ENCODE measurements at regions not wholly inside any gene's neighbourhood (a gene's known extent, or its start where the extent isn't known, plus 50 kb on each side); places are given as distances from the start of the nearest gene placed in this dataset.

GRCh38 chr1:31485166-31485565 is 72.2 kb downstream of the SERINC2 start:
- peaks cover 11% of the 10 kb centered on the region for H3F3A ChIP-seq (ENCODE audit: insufficient read depth, low read length)
- H3K4me2 ChIP-seq (ENCODE audit: low read depth, low read length) = no peak overlapping the region
- H2AFZ ChIP-seq (ENCODE audit: low read length) = no peak overlapping the region
- H3K79me2 ChIP-seq (ENCODE audit: low read length) = no peaks in the 10 kb centered on the region
- TF ChIP-seq EZH2 (optimal IDR thresholded peaks at IDR 0.05; ENCODE audit: low read depth, low read length) (no peak), EZH2phosphoT487 (IDR thresholded peaks at IDR 0.05; ENCODE audit: low read length) (no peak), CTCF (IDR thresholded peaks at IDR 0.05; ENCODE audit: low read length) (no peak)
- no peaks in the 10 kb centered on the region for H3K9me2 ChIP-seq (replicated peaks; ENCODE audit: insufficient read depth, low read length)
- no peak overlapping the region for H3K4me3 ChIP-seq (ENCODE audit: low read length)
- H3K36me3 ChIP-seq (replicated peaks; ENCODE audit: insufficient read depth, low read length) = no peaks in the 10 kb centered on the region
- no peak for DNase-seq
- H3K27ac ChIP-seq (ENCODE audit: low read length) = no peak overlapping the region
- no peaks in the 10 kb centered on the region for H4K20me1 ChIP-seq (ENCODE audit: insufficient read depth, low read length)
- no peak overlapping the region for H3K9ac ChIP-seq (ENCODE audit: low read length)
- no peaks in the 10 kb centered on the region for H3K27me3 ChIP-seq (replicated peaks; ENCODE audit: insufficient read depth, low read length)
- no peaks in the 10 kb centered on the region for H3K9me3 ChIP-seq (replicated peaks; ENCODE audit: insufficient read depth, low read length)
- peaks cover 10% of the 10 kb centered on the region for H3K4me1 ChIP-seq (ENCODE audit: low read length)

- H3K9ac ChIP-seq (ENCODE audit: low read length) = no peak overlapping the region
- H3F3A ChIP-seq (ENCODE audit: insufficient read depth, low read length) = peaks cover 11% of the 10 kb centered on the region
- no peaks in the 10 kb centered on the region for H3K9me2 ChIP-seq (replicated peaks; ENCODE audit: insufficient read depth, low read length)
- peaks cover 10% of the 10 kb centered on the region for H3K4me1 ChIP-seq (ENCODE audit: low read length)
- peak overlapping the region; percentile 38 for H3K4me2 ChIP-seq (ENCODE audit: low read depth, low read length)
- H2AFZ ChIP-seq (ENCODE audit: low read length) = no peak overlapping the region
- peak overlapping the region; percentile 46; the same call in 1 of the 2 replicates for H3K27ac ChIP-seq (ENCODE audit: low read length)
- no peaks in the 10 kb centered on the region for H3K27me3 ChIP-seq (replicated peaks; ENCODE audit: insufficient read depth, low read length)
- no peaks in the 10 kb centered on the region for H4K20me1 ChIP-seq (ENCODE audit: insufficient read depth, low read length)
- no peaks in the 10 kb centered on the region for H3K36me3 ChIP-seq (replicated peaks; ENCODE audit: insufficient read depth, low read length)
- peak; percentile 71 for DNase-seq
- H3K4me3 ChIP-seq (ENCODE audit: low read length) = no peak overlapping the region
- TF ChIP-seq CTCF (IDR thresholded peaks at IDR 0.05; ENCODE audit: low read length) = no peak
- no peak for TF ChIP-seq EZH2phosphoT487 (IDR thresholded peaks at IDR 0.05; ENCODE audit: low read length)
- no peak for TF ChIP-seq EZH2 (optimal IDR thresholded peaks at IDR 0.05; ENCODE audit: low read depth, low read length)
- no peaks in the 10 kb centered on the region for H3K9me3 ChIP-seq (replicated peaks; ENCODE audit: insufficient read depth, low read length)
- no peaks in the 10 kb centered on the region for H3K79me2 ChIP-seq (ENCODE audit: low read length)
Observed at GRCh38 chr1:31487143-31487542, 74.1 kb downstream of the SERINC2 start.

- no peaks in the 10 kb centered on the region for H3K79me2 ChIP-seq (ENCODE audit: low read length)
- H3K9me3 ChIP-seq (replicated peaks; ENCODE audit: insufficient read depth, low read length) = no peaks in the 10 kb centered on the region
- no peak for TF ChIP-seq CTCF (IDR thresholded peaks at IDR 0.05; ENCODE audit: low read length)
- TF ChIP-seq EZH2phosphoT487 (IDR thresholded peaks at IDR 0.05; ENCODE audit: low read length) = no peak
- no peak for TF ChIP-seq EZH2 (optimal IDR thresholded peaks at IDR 0.05; ENCODE audit: low read depth, low read length)
- DNase-seq = no peak
- H3K4me3 ChIP-seq (ENCODE audit: low read length) = no peak overlapping the region
- no peaks in the 10 kb centered on the region for H3K27me3 ChIP-seq (replicated peaks; ENCODE audit: insufficient read depth, low read length)
- H3K4me1 ChIP-seq (ENCODE audit: low read length) = peaks cover 10% of the 10 kb centered on the region
- no peak overlapping the region for H3K9ac ChIP-seq (ENCODE audit: low read length)
- H3F3A ChIP-seq (ENCODE audit: insufficient read depth, low read length) = peaks cover 11% of the 10 kb centered on the region
- no peaks in the 10 kb centered on the region for H4K20me1 ChIP-seq (ENCODE audit: insufficient read depth, low read length)
- no peaks in the 10 kb centered on the region for H3K36me3 ChIP-seq (replicated peaks; ENCODE audit: insufficient read depth, low read length)
- no peaks in the 10 kb centered on the region for H3K9me2 ChIP-seq (replicated peaks; ENCODE audit: insufficient read depth, low read length)
- H2AFZ ChIP-seq (ENCODE audit: low read length) = no peak overlapping the region
- H3K4me2 ChIP-seq (ENCODE audit: low read depth, low read length) = peak overlapping the region; percentile 19; the same call in 1 of the 2 replicates
- H3K27ac ChIP-seq (ENCODE audit: low read length) = peak overlapping the region; percentile 46; the same call in 1 of the 2 replicates
Observed at GRCh38 chr1:31487721-31488293, 74.8 kb downstream of the SERINC2 start.
